ENCODE measurements at regions not wholly inside any gene's neighbourhood (a gene's known extent, or its start where the extent isn't known, plus 50 kb on each side); places are given as distances from the start of the nearest gene placed in this dataset.

DNA sequence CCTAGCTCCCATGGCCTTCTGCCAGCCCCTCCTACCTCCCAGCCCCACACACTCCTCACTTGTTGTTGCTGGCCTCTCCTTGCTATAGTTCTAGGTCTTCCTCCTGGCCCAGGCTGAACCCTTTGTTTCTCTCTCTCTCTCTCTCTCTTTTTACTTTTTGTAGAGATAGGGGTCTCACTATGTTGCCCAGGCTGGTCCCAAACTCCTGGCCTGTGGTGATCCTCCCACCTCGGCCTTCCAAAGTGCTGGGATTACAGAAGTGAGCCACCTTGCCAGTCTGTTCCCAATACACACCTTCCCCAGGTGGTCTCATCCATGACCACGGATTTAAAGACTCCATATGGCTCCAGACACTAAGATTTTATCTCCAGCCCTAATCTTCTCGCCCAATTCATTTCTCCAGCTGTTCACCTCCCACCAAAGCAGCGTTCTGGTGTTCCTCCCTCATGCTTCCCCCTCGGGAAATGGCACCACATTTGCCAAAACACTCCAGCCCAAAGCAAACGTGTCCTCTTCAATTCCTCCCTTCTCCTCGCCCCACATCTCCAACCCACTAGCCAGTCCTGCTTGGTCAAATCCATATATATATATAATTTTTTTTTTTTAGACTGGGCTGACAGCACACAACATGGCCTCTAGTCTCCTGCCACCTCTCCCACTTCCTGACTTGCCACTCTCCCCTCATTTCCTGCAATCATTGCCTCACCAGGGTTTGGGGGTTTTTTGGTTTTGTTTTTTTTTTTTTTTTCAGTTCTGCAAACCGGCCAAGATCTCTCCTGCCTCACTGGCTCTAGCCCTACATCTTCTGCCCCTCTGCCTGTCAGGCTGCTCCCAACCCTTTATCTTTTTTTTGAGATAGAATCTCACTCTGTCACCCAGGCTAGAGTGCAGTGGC is 104.4 kb downstream of the NCR2 start:
- Histone ChIP-seq H3K27ac (no peak overlapping the region), H3K4me3 (ENCODE audit: low read depth, low read length) (no peak overlapping the region), H3K9ac (no peak overlapping the region), H3K4me1 (no peaks in the 10 kb centered on the region), H3K4me2 (ENCODE audit: low read length) (no peak overlapping the region), H3K9me3 (ENCODE audit: control insufficient read depth, low read length) (no peaks in the 10 kb centered on the region), H3K27me3 (ENCODE audit: control insufficient read depth, insufficient read depth, low read length) (no peaks in the 10 kb centered on the region), H3K36me3 (ENCODE audit: control insufficient read depth, insufficient read depth, low read length) (no peaks in the 10 kb centered on the region), H3K79me2 (no peaks in the 10 kb centered on the region), H2AFZ (no peak overlapping the region)
- TF ChIP-seq, protein P1, sequence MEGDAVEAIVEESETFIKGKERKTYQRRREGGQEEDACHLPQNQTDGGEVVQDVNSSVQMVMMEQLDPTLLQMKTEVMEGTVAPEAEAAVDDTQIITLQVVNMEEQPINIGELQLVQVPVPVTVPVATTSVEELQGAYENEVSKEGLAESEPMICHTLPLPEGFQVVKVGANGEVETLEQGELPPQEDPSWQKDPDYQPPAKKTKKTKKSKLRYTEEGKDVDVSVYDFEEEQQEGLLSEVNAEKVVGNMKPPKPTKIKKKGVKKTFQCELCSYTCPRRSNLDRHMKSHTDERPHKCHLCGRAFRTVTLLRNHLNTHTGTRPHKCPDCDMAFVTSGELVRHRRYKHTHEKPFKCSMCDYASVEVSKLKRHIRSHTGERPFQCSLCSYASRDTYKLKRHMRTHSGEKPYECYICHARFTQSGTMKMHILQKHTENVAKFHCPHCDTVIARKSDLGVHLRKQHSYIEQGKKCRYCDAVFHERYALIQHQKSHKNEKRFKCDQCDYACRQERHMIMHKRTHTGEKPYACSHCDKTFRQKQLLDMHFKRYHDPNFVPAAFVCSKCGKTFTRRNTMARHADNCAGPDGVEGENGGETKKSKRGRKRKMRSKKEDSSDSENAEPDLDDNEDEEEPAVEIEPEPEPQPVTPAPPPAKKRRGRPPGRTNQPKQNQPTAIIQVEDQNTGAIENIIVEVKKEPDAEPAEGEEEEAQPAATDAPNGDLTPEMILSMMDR (IDR thresholded peaks at IDR 0.05): no peak

DNA sequence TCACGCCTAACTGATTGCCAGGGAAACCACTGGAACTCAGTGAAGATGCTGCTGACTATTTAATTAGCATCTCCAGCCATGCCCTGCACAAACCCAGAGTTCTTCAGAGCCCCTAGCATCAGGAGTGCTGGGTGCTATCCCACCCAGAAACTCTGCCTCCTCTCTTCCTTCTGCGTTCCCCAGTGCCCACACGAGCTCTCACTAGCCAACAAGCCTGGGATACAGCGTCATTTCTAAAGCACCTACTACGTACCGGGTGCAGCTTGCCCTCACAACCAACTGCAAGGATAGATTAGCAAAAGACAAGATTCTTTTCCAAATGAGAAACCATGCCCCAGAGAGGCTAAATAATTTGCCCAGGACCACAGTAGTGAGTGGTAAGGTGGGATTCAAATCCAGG is 105.2 kb upstream of the FOXP4 start:
- H3K36me3 ChIP-seq (ENCODE audit: control insufficient read depth, insufficient read depth, low read length): no peaks in the 10 kb centered on the region
- H2AFZ ChIP-seq: no peak overlapping the region
- no peak overlapping the region for H3K27ac ChIP-seq
- H3K9me3 ChIP-seq (ENCODE audit: control insufficient read depth, low read length): no peaks in the 10 kb centered on the region
- TF ChIP-seq, protein P1 (IDR thresholded peaks at IDR 0.05): no peak
- H3K4me1 ChIP-seq: no peaks in the 10 kb centered on the region
- no peak overlapping the region for H3K4me2 ChIP-seq (ENCODE audit: low read length)
- H3K4me3 ChIP-seq (ENCODE audit: low read depth, low read length): no peak overlapping the region
- no peaks in the 10 kb centered on the region for H3K79me2 ChIP-seq
- H3K9ac ChIP-seq: no peak overlapping the region
- H3K27me3 ChIP-seq (ENCODE audit: control insufficient read depth, insufficient read depth, low read length): no peaks in the 10 kb centered on the region

DNA sequence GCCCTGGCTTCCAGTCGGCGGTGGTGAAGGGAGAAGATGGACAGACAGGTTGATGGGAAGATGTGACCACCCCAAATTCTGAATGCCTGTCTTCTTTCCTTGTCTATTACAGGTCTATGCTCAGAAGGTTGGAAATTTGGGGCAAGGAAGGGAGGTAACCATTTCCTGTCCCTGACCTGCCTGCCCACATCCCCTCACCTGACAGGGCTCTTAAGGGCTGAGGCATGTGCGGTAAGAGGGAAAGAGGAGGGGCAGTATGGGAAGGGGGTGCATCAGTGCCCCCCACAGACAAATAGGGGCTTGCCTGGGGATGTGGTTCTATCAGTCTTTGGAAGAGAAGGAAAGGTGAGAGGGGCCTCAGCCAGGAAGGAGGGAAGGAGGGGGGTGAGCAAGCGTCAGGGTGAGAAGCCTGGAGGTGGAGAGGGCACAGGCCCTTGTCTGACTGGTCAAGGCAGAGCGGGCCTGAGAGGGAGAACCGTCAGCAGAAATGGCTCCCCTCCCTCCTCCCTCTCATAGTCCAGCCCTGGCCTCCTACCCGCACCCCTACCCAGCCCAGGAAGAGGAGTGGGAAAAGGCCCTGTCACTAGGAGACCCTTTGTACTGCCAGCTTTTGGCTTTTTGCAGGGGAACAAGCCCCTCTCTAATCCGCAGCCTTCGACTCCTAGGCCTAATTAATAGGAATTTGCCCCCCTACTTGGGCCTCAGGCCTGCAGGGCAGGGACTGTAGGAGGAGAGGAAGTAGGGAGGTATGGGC is 104.4 kb upstream of the FOXP4 start:
- TF ChIP-seq, protein P1 (IDR thresholded peaks at IDR 0.05): no peak
- no peaks in the 10 kb centered on the region for H3K27me3 ChIP-seq (ENCODE audit: control insufficient read depth, insufficient read depth, low read length)
- H3K79me2 ChIP-seq: no peaks in the 10 kb centered on the region
- no peaks in the 10 kb centered on the region for H3K4me1 ChIP-seq
- no peak overlapping the region for H3K4me2 ChIP-seq (ENCODE audit: low read length)
- H3K36me3 ChIP-seq (ENCODE audit: control insufficient read depth, insufficient read depth, low read length): no peaks in the 10 kb centered on the region
- H3K9ac ChIP-seq: no peak overlapping the region
- no peak overlapping the region for H3K4me3 ChIP-seq (ENCODE audit: low read depth, low read length)
- no peak overlapping the region for H2AFZ ChIP-seq
- H3K27ac ChIP-seq: no peak overlapping the region
- no peaks in the 10 kb centered on the region for H3K9me3 ChIP-seq (ENCODE audit: control insufficient read depth, low read length)

DNA sequence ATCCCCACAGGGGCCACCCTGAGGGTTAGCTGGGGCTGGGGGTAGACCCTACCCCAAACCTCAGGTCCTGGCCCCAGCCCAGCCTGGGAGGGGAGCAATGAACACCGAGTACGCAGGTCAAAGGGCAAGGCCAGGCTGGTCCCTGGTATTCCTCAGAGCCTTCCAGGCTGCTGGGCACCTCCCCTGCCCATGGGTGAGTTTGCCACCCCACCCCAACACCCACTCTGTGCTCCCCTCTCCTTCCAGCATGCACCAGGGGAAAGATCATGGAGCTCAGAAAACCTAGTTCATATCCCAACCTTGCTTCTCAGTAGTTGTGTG is 103.9 kb upstream of the FOXP4 start:
- H3K9me3 ChIP-seq (ENCODE audit: control insufficient read depth, low read length): no peaks in the 10 kb centered on the region
- H3K27ac ChIP-seq: no peak overlapping the region
- TF ChIP-seq, protein P1 (IDR thresholded peaks at IDR 0.05): no peak
- H2AFZ ChIP-seq: no peak overlapping the region
- no peaks in the 10 kb centered on the region for H3K27me3 ChIP-seq (ENCODE audit: control insufficient read depth, insufficient read depth, low read length)
- no peaks in the 10 kb centered on the region for H3K36me3 ChIP-seq (ENCODE audit: control insufficient read depth, insufficient read depth, low read length)
- no peaks in the 10 kb centered on the region for H3K4me1 ChIP-seq
- no peak overlapping the region for H3K4me3 ChIP-seq (ENCODE audit: low read depth, low read length)
- no peak overlapping the region for H3K9ac ChIP-seq
- H3K79me2 ChIP-seq: no peaks in the 10 kb centered on the region
- H3K4me2 ChIP-seq (ENCODE audit: low read length): no peak overlapping the region
